H9 (cell line): ENCODE measurements at regions not wholly inside any gene's neighbourhood (a gene's known extent, or its start where the extent isn't known, plus 50 kb on each side); places are given as distances from the start of the nearest gene placed in this dataset.
A peak's percentile ranks its signal among the peaks of the same experiment; 100 is the strongest.

ENCODE experiments used
- DNase-seq: peaks from one replicate; pipeline ENCODE4 v3.0.0-alpha.2; 2017
- H2AFZ ChIP-seq: one replicate; pipeline ENCODE4 v1.6.1; 2013; ENCODE audit warnings: mild to moderate bottlenecking, low read length, control low read depth, moderate library complexity
- H2AK5ac ChIP-seq: 2 replicates; pipeline ENCODE4 v1.6.1; 2013; ENCODE audit warnings: low read length, control low read depth, mixed read lengths; ENCODE audit not compliant: insufficient read length
- H2BK120ac ChIP-seq: one replicate; pipeline ENCODE4 v1.6.1; 2013; ENCODE audit warnings: low read depth, mild to moderate bottlenecking, low read length, control low read depth, inconsistent platforms; ENCODE audit not compliant: poor library complexity, severe bottlenecking
- H2BK12ac ChIP-seq: 2 replicates; pipeline ENCODE4 v1.6.1; 2013; ENCODE audit warnings: low read length, control low read depth, mixed read lengths, low read depth; ENCODE audit not compliant: insufficient read length
- H2BK15ac ChIP-seq: 2 replicates; pipeline ENCODE4 v1.6.1; 2013; ENCODE audit warnings: low read depth, low read length, control low read depth
- H2BK20ac ChIP-seq: one replicate; pipeline ENCODE4 v1.6.1; 2013; ENCODE audit warnings: low read depth, mild to moderate bottlenecking, low read length, control low read depth, inconsistent platforms; ENCODE audit not compliant: poor library complexity, severe bottlenecking
- H2BK5ac ChIP-seq: 2 replicates; pipeline ENCODE4 v1.6.1; 2013; ENCODE audit warnings: low read length, control low read depth, mixed read lengths; ENCODE audit not compliant: insufficient read length
- H3K14ac ChIP-seq: 2 replicates; pipeline ENCODE4 v1.6.1; 2013; ENCODE audit warnings: low read length, control low read depth; ENCODE audit not compliant: insufficient read depth
- H3K18ac ChIP-seq: 2 replicates; pipeline ENCODE4 v1.6.1; 2013; ENCODE audit warnings: low read depth, mild to moderate bottlenecking, mixed read lengths, low read length, control low read depth; ENCODE audit not compliant: insufficient read length
- H3K23ac ChIP-seq: 2 replicates; pipeline ENCODE4 v1.6.1; 2013; ENCODE audit warnings: low read length, control low read depth, mixed read lengths, low read depth; ENCODE audit not compliant: insufficient read length
- H3K23me2 ChIP-seq: 2 replicates; pipeline ENCODE4 v1.6.1; 2013; ENCODE audit warnings: low read depth, mild to moderate bottlenecking, mixed read lengths, low read length, control low read depth; ENCODE audit not compliant: insufficient read length, poor library complexity, severe bottlenecking
- H3K27ac ChIP-seq: 2 replicates; pipeline ENCODE4 v1.5.1; 2013; ENCODE audit warnings: low read length, control low read depth, mixed read lengths, low read depth; ENCODE audit not compliant: insufficient read length
- H3K27me3 ChIP-seq: 2 replicates; pipeline ENCODE4 v1.6.1; 2013; ENCODE audit warnings: low read length, control low read depth, inconsistent platforms; ENCODE audit not compliant: insufficient read depth
- H3K4ac ChIP-seq: 2 replicates; pipeline ENCODE4 v1.6.1; 2013; ENCODE audit warnings: low read depth, mild to moderate bottlenecking, control low read depth, inconsistent platforms, low read length, moderate library complexity
- H3K4me1 ChIP-seq: 2 replicates; pipeline ENCODE4 v1.6.1; 2013; ENCODE audit warnings: low read length, control low read depth, inconsistent platforms; ENCODE audit not compliant: insufficient read depth
- H3K4me2 ChIP-seq: 2 replicates; pipeline ENCODE4 v1.6.1; 2013; ENCODE audit warnings: low read length, control low read depth, mixed read lengths; ENCODE audit not compliant: insufficient read length, insufficient read depth
- H3K56ac ChIP-seq: 2 replicates; pipeline ENCODE4 v1.6.1; 2013; ENCODE audit warnings: low read depth, mild to moderate bottlenecking, mixed read lengths, low read length, control low read depth; ENCODE audit not compliant: insufficient read length
- H3K79me1 ChIP-seq: 2 replicates; pipeline ENCODE4 v1.6.1; 2013; ENCODE audit warnings: low read depth, mild to moderate bottlenecking, moderate library complexity, low read length, control low read depth, inconsistent platforms; ENCODE audit not compliant: insufficient read depth, poor library complexity, severe bottlenecking
- H3K79me2 ChIP-seq: 2 replicates; pipeline ENCODE4 v1.6.1; 2013; ENCODE audit warnings: low read length, control low read depth, inconsistent platforms; ENCODE audit not compliant: insufficient read depth
- H3K9ac ChIP-seq: 2 replicates; pipeline ENCODE4 v1.6.1; 2013; ENCODE audit warnings: low read length, control low read depth, mixed read lengths; ENCODE audit not compliant: insufficient read length; ENCODE audit errors: extremely low read depth
- H3K9me3 ChIP-seq: one replicate; pipeline ENCODE4 v1.6.1; 2013; ENCODE audit warnings: low read depth, low read length, inconsistent platforms; ENCODE audit not compliant: control insufficient read depth
- H3T11ph ChIP-seq: one replicate; pipeline ENCODE4 v1.6.1; 2013; ENCODE audit warnings: mild to moderate bottlenecking, low read length, control low read depth, inconsistent platforms
- H4K20me1 ChIP-seq: one replicate; pipeline ENCODE4 v1.6.1; 2013; ENCODE audit not compliant: control insufficient read depth, insufficient read length, insufficient read depth
- H4K5ac ChIP-seq: 2 replicates; pipeline ENCODE4 v1.6.1; 2013; ENCODE audit warnings: low read depth, mild to moderate bottlenecking, mixed read lengths, low read length, control low read depth; ENCODE audit not compliant: insufficient read length
- H4K8ac ChIP-seq: replicated peaks from 2 replicates; pipeline ENCODE4 v1.6.1; 2013; ENCODE audit warnings: low read length, control low read depth, mixed read lengths, low read depth; ENCODE audit not compliant: insufficient read length
- H4K91ac ChIP-seq: 2 replicates; pipeline ENCODE4 v1.6.1; 2013; ENCODE audit warnings: low read depth, mild to moderate bottlenecking, moderate library complexity, mixed read lengths, low read length, control low read depth; ENCODE audit not compliant: insufficient read length
- H3K27ac Mint-ChIP-seq, 3 experiments: 2 replicates in 2 of 3; 3 replicates in 1 of 3; pipeline ENCODE4 v1.8.0; 2020 to 2021; ENCODE audit warnings: mixed read lengths in 3 of 3, mild to moderate bottlenecking in 1 of 3, moderate library complexity in 1 of 3
- H3K27me3 Mint-ChIP-seq: 2 replicates; pipeline ENCODE4 v1.8.0; 2021; ENCODE audit warnings: low read depth, mild to moderate bottlenecking, moderate library complexity, mixed read lengths
- H3K36me3 Mint-ChIP-seq, 3 experiments: 2 replicates in 2 of 3; 3 replicates in 1 of 3; pipeline ENCODE4 v1.8.0; 2020 to 2021; ENCODE audit warnings: low read depth in 3 of 3, mixed read lengths in 3 of 3; ENCODE audit not compliant: insufficient read depth in 1 of 3
- H3K4me1 Mint-ChIP-seq, 2 experiments: 2 replicates each; pipeline ENCODE4 v1.8.0; 2020; ENCODE audit warnings: mixed read lengths in 2 of 2
- H3K4me3 Mint-ChIP-seq, 2 experiments: 2 replicates in 1 of 2; 3 replicates in 1 of 2; pipeline ENCODE4 v1.8.0; 2020 to 2021; ENCODE audit warnings: mild to moderate bottlenecking in 2 of 2, mixed read lengths in 2 of 2, moderate library complexity in 1 of 2
- H3K9me3 Mint-ChIP-seq, 2 experiments: 2 replicates in 1 of 2; 3 replicates in 1 of 2; pipeline ENCODE4 v1.8.0; 2020; ENCODE audit warnings: mild to moderate bottlenecking in 2 of 2, mixed read lengths in 2 of 2, moderate library complexity in 1 of 2
- CTCF ChIP-seq: fragments of 200-600 bp; sonication (generic); conservative IDR thresholded peaks from 3 replicates; pipeline ENCODE4 v1.8.0; 2021; ENCODE audit warnings: antibody characterized with exemption, mild to moderate bottlenecking
- WGBS: extraction: QIAGEN DNeasy Blood & Tissue Kit; methylation state at CpG from one replicate; pipeline ENCODE4 v1.1.7; 2013; ENCODE audit warnings: missing lambda C conversion rate, low lambda C conversion rate, mixed read lengths; ENCODE audit not compliant: insufficient read length; ENCODE audit errors: extremely low coverage; 5-methylcytosine and 5-hydroxymethylcytosine counted together

- Histone ChIP-seq H4K5ac (no peak overlapping the region), H2AFZ (no peak overlapping the region), H4K20me1 (no peaks in the 10 kb centered on the region), H3K56ac (no peak overlapping the region), H3K18ac (no peak overlapping the region), H2BK20ac (no peak overlapping the region), H3K79me1 (no peaks in the 10 kb centered on the region), H3K9me3 (no peaks in the 10 kb centered on the region), H2AK5ac (no peak overlapping the region), H3K4me1 (peaks cover 13% of the 10 kb centered on the region; the same call in 1 of the 2 replicates), H2BK5ac (no peak overlapping the region), H3K23ac (no peak overlapping the region), H3K9ac (no peak overlapping the region), H2BK120ac (no peak overlapping the region), H2BK15ac (no peak overlapping the region), H3T11ph (no peak overlapping the region), H3K27ac (no peak overlapping the region), H4K8ac (no peak overlapping the region), H4K91ac (no peak overlapping the region), H3K23me2 (no peaks in the 10 kb centered on the region), H3K14ac (no peak overlapping the region), H3K4ac (no peak overlapping the region), H3K27me3 (no peaks in the 10 kb centered on the region), H3K4me2 (no peak overlapping the region), H2BK12ac (peak overlapping the region; percentile 28), H3K79me2 (no peaks in the 10 kb centered on the region)
- Mint-ChIP-seq H3K4me1 (peaks cover 42 to 45% of the 10 kb centered on the region in 2 experiments), H3K36me3 (peaks cover 0 to 4% (median 2%) of the 10 kb centered on the region in 3 experiments; a peak in 4 of 7 replicates), H3K27ac (peak overlapping the region in 2 of 3 experiments; percentile 29 to 34; a peak in 2 of 7 replicates), H3K9me3 (peaks cover 0 to 3% of the 10 kb centered on the region in 2 experiments; a peak in 3 of 5 replicates), H3K4me3 (no peak overlapping the region), H3K27me3 (no peaks in the 10 kb centered on the region)
- TF ChIP-seq CTCF = peak; percentile 71
- no CpG with 5 or more reads among the region's 4 CpGs for WGBS
- DNase-seq = peak; percentile 68
These were observed 115.5 kb upstream of the CREB5 start for GRCh38 chr7:28296571-28297483.
